Right forelimb (tissue), 1 donor: ENCODE measurements at regions not wholly inside any gene's neighbourhood (a gene's known extent, or its start where the extent isn't known, plus 50 kb on each side); places are given as distances from the start of the nearest gene placed in this dataset.
"Not testable (repeated sequence)": the region's sequence is repeated elsewhere in the genome, so short reads cannot be mapped to it uniquely, and the experiment has no call there.

ENCODE experiments used
- DNase-seq: peaks from one replicate; pipeline ENCODE4 v3.0.0-alpha.2; 2018

- DNase-seq: no peak
These were observed 68.1 kb upstream of the FGF3 start for GRCh38 chr11:69887330-69887729.

GRCh38 chr11:69887841-69888427 lies 68.7 kb upstream of the FGF3 start:
- no peak for DNase-seq

- DNase-seq: peak; percentile 76
These were observed 69.4 kb upstream of the FGF3 start for GRCh38 chr11:69888483-69889181.

- DNase-seq: no peak
These were observed 70.4 kb upstream of the FGF3 start for GRCh38 chr11:69889400-69890318.

GRCh38 chr11:69890476-69890875 lies 71.3 kb upstream of the FGF3 start:
- DNase-seq: no peak

GRCh38 chr11:69891421-69892236 lies 72.4 kb upstream of the FGF3 start:
- DNase-seq: no peak

GRCh38 chr11:69892237-69892985 lies 73.2 kb upstream of the FGF3 start:
- no peak for DNase-seq

- DNase-seq: no peak
These were observed 73.9 kb upstream of the FGF3 start for GRCh38 chr11:69892986-69893555.

GRCh38 chr11:69893631-69894030 lies 74.4 kb upstream of the FGF3 start:
- no peak for DNase-seq

GRCh38 chr11:69894181-69894611 lies 75.0 kb upstream of the FGF3 start:
- DNase-seq: no peak

GRCh38 chr11:69894648-69895047 lies 75.4 kb upstream of the FGF3 start:
- DNase-seq: no peak

GRCh38 chr11:69896250-69896649 lies 77.0 kb upstream of the FGF3 start:
- no peak for DNase-seq

- no peak for DNase-seq
These were observed 78.9 kb upstream of the FGF3 start for GRCh38 chr11:69898123-69898522.

GRCh38 chr11:69899957-69900821 lies 81.0 kb upstream of the FGF3 start:
- no peak for DNase-seq

GRCh38 chr11:69900822-69901302 lies 81.6 kb upstream of the FGF3 start:
- not testable (repeated sequence) for DNase-seq

- no peak for DNase-seq
These were observed 83.1 kb upstream of the FGF3 start for GRCh38 chr11:69902337-69902736.

- no peak for DNase-seq
These were observed 84.0 kb upstream of the FGF3 start for GRCh38 chr11:69903211-69903610.

GRCh38 chr11:69904161-69904973 lies 85.2 kb upstream of the FGF3 start:
- no peak for DNase-seq

- DNase-seq: no peak
These were observed 85.8 kb upstream of the FGF3 start for GRCh38 chr11:69904974-69905535.
